NT2/D1 (cell line): ENCODE measurements at regions not wholly inside any gene's neighbourhood (a gene's known extent, or its start where the extent isn't known, plus 50 kb on each side); places are given as distances from the start of the nearest gene placed in this dataset.

Source experiments
- DNase-seq: peaks from one replicate; pipeline ENCODE4 v3.0.0-alpha.2; 2011; ENCODE audit warnings: low read depth, low spot score
- H3K27me3 ChIP-seq: 2 replicates; pipeline ENCODE4 v1.6.0; 2011; ENCODE audit warnings: mild to moderate bottlenecking; ENCODE audit not compliant: insufficient read length, insufficient read depth
- H3K36me3 ChIP-seq: 2 replicates; pipeline ENCODE4 v1.6.1; 2011; ENCODE audit warnings: mild to moderate bottlenecking, low read length, mixed read lengths; ENCODE audit not compliant: insufficient read depth, insufficient read length
- H3K4me1 ChIP-seq: 2 replicates; pipeline ENCODE4 v1.5.1; 2011; ENCODE audit not compliant: insufficient read depth, insufficient read length
- H3K4me3 ChIP-seq: 2 replicates; pipeline ENCODE4 v1.5.1; 2011; ENCODE audit warnings: low read depth; ENCODE audit not compliant: insufficient read length
- H3K9ac ChIP-seq: 2 replicates; pipeline ENCODE4 v1.6.0; 2011; ENCODE audit warnings: low read depth; ENCODE audit not compliant: insufficient read length
- H3K9me3 ChIP-seq: 2 replicates; pipeline ENCODE4 v1.5.1; 2011; ENCODE audit warnings: mild to moderate bottlenecking, low read length; ENCODE audit not compliant: insufficient read depth
- SUZ12 ChIP-seq: IDR thresholded peaks from 2 replicates; pipeline ENCODE4 v1.6.1; 2011; ENCODE audit not compliant: insufficient read length, insufficient read depth; ENCODE audit errors: extremely low read depth
- YY1 ChIP-seq: IDR thresholded peaks from 2 replicates; pipeline ENCODE4 v1.6.1; 2011; ENCODE audit not compliant: insufficient read length, insufficient read depth
- ZNF274 ChIP-seq: IDR thresholded peaks from 2 replicates; pipeline ENCODE4 v1.6.1; 2011; ENCODE audit warnings: mild to moderate bottlenecking, low read depth, low read length

DNA sequence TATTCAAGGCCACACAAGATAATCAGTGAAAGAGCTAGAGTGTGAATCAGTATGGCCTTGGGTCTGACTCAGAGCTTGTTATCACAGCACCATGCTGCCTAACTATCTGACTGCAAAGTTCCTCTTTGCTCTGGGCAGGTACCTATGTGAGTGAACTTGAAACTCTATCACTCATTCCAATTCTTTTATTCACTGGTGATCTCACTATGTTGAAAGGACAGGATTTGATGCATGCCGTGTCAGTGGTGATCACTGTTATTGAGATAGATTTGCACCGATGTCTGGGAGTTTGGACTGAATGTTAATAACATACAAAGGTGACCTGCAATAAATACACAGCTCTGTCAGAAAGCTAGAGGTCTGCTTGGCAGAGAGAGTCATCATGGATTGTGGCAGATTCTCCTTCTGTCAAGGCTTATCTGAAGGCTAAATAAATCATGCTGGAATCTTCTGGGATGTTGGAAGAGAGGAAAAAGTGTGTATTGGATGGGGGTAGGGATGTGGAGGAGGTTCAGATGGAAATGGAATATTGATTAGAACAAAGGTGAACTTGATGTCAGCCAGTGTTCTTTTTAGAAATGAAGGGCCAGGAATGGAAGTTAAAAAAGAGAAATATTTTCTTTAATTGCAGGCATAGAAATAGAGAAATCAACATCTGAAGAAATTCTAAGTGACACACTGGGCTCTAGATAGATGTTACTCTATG, 91.8 kb upstream of the TNC start:
- TF ChIP-seq ZNF274 (no peak), YY1 (no peak), SUZ12 (no peak)
- Histone ChIP-seq H3K36me3 (no peaks in the 10 kb centered on the region), H3K4me3 (no peak overlapping the region), H3K4me1 (no peaks in the 10 kb centered on the region), H3K9me3 (no peaks in the 10 kb centered on the region), H3K9ac (no peak overlapping the region), H3K27me3 (no peaks in the 10 kb centered on the region)
- DNase-seq: no peak

DNA sequence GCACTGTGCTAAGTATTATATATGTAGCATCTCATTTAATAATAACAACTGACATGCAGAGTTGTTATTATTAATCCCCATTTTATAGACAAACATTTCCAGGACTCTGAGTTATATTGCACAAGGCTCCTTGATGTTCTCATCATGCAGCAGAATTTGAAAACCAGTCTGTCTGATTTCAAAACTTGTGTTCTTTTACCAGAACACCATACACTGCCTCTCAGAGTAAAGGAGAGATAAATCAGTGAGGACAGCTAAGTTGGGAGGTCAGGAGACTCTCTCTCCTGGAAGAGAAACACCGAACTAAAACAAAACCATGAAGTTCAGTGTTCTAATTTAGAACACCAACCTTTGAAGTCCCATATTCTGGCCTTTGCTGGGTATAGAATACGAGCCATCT, 92.7 kb upstream of the TNC start:
- Histone ChIP-seq H3K9me3 (no peaks in the 10 kb centered on the region), H3K4me3 (no peak overlapping the region), H3K4me1 (no peaks in the 10 kb centered on the region), H3K9ac (no peak overlapping the region), H3K36me3 (no peaks in the 10 kb centered on the region), H3K27me3 (no peaks in the 10 kb centered on the region)
- no peak for DNase-seq
- TF ChIP-seq ZNF274: no peak
- TF ChIP-seq SUZ12: no peak
- TF ChIP-seq YY1: no peak

DNA sequence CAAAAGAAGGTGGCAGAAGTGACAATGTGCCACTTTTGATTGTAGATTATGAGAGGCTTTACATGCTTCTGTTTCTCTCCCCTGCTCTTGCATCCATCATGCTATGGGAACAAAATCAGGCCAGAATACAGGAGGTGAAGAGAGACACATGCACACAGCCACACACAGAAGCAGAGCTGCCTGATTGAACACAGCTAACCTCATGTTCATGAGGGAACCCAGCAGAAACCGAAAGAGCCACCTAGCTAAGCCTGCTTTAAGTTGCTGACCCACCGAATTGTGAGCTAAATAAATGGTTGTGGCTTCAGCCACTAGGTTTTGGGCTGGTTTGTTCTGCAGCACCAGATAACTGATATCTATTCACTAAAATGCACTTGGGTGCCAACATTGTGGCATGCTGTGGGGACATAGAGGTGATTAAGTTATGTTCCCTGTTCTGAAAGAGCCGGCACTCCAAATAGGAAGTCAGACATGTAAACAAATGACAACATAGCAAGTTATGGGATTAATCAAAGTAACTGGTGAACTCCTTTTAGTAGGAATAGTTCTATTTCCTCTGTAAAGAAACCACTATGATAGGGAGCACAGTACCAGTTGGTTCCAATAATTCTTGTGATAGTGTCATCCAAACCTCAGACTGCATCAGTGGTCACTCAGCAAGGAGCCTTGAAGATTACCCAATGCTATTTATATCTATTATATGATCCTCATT, 93.6 kb upstream of the TNC start:
- Histone ChIP-seq H3K36me3 (no peaks in the 10 kb centered on the region), H3K9ac (no peak overlapping the region), H3K4me3 (no peak overlapping the region), H3K27me3 (no peaks in the 10 kb centered on the region), H3K9me3 (no peaks in the 10 kb centered on the region), H3K4me1 (no peaks in the 10 kb centered on the region)
- TF ChIP-seq SUZ12: no peak
- no peak for TF ChIP-seq ZNF274
- no peak for TF ChIP-seq YY1
- no peak for DNase-seq

DNA sequence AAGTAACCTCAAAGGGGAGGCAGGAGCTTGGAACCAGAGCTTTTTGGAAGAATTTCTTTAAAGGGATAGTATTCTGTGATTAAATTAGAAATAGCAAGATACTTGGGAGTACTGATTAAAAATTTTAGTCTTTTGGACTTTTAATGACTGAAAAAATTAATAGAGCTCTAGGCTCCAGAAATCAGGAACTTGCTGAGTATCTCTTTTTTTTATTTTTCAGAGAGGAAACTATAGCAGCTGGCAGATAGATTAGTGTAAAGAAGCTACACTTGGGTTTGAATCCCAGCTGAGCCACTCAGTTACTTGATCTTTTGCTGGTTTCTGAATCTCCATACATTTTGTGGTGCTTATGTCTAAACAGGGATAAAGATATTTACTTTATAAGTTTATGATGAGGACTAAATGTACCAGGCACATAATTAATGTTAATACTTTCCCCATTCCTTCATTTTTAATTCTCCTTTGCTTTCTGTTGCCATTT, 94.2 kb upstream of the TNC start:
- Histone ChIP-seq H3K4me1 (no peaks in the 10 kb centered on the region), H3K9me3 (no peaks in the 10 kb centered on the region), H3K4me3 (no peak overlapping the region), H3K36me3 (no peaks in the 10 kb centered on the region), H3K27me3 (no peaks in the 10 kb centered on the region), H3K9ac (no peak overlapping the region)
- DNase-seq: no peak
- TF ChIP-seq SUZ12 (no peak), ZNF274 (no peak), YY1 (no peak)

DNA sequence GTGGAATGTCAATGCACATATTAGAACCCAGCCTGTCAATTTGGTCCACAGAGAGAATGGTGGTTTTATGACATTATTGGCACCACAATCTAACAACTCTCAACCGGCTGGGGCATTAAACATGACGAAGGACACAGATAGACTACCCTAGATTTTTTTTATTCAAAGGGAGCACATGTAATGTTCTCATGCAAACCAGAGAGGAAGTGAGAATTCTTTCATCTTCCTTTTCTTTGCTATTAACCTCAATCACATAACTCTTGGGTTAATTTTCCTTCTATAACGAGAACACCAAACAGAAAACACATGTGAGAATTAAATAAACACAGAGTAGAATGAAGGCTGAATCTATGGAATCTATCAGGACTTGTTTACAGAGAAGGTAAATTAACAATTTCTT, 94.9 kb upstream of the TNC start:
- DNase-seq: no peak
- Histone ChIP-seq H3K27me3 (no peaks in the 10 kb centered on the region), H3K9ac (no peak overlapping the region), H3K4me3 (no peak overlapping the region), H3K9me3 (no peaks in the 10 kb centered on the region), H3K36me3 (no peaks in the 10 kb centered on the region), H3K4me1 (no peaks in the 10 kb centered on the region)
- TF ChIP-seq SUZ12: no peak
- no peak for TF ChIP-seq YY1
- TF ChIP-seq ZNF274: no peak

DNA sequence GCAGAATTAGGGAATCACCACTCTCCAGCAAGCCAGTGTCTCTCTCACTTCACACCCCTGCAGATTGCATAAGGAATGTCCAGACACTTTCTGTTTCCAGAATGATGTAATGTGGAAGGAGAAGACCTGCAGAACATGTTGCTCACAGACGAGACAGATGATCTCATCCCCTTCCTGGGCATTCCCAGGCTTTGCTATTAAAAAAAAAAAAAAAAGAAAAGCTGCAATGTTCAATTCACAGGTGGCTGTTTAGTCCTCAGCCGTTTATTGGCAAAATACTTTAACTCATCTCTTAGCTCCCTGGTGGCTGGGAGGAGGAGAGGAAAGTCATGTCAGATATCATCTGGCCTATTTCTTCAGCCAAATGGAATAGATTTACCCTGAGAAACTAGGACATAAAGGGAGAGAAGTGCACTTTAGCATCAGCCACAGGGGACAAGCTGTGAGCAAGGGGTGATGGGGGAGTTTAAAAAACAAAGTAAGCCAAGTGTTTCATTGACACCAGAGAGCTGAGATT, 95.9 kb upstream of the TNC start:
- H3K9me3 ChIP-seq: no peaks in the 10 kb centered on the region
- TF ChIP-seq SUZ12: no peak
- TF ChIP-seq YY1: no peak
- TF ChIP-seq ZNF274: no peak
- DNase-seq: no peak

DNA sequence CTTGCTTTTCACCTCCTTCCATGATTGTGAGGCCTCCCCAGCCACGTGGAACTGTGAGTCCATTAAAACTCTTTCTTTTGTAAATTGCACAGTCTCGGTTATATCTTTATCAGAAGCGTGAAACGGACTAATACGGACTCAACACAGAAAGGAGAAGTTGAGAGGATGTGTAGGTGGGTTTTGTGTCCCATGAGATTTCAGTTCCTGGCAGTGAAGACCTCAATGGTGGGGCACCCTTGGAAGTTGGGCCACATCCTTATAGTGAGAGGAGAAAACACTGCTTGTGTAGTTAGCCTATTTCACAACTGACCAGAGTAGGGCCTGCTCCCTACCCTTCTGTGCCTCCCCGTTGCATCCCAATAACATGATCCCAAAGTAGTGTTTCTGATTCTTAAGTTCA, 98.9 kb upstream of the TNC start:
- TF ChIP-seq SUZ12 (no peak), ZNF274 (no peak), YY1 (no peak)
- H3K4me1 ChIP-seq: no peaks in the 10 kb centered on the region

More for the DNA sequence above, 95.9 kb upstream of the TNC start:
- H3K36me3 ChIP-seq: no peaks in the 10 kb centered on the region
- no peaks in the 10 kb centered on the region for H3K27me3 ChIP-seq
- no peak overlapping the region for H3K4me3 ChIP-seq
- no peak overlapping the region for H3K9ac ChIP-seq
- no peaks in the 10 kb centered on the region for H3K4me1 ChIP-seq

More for the DNA sequence above, 98.9 kb upstream of the TNC start:
- no peaks in the 10 kb centered on the region for H3K9me3 ChIP-seq
- H3K36me3 ChIP-seq: no peaks in the 10 kb centered on the region
- H3K9ac ChIP-seq: no peak overlapping the region
- no peaks in the 10 kb centered on the region for H3K27me3 ChIP-seq
- no peak for DNase-seq
- no peak overlapping the region for H3K4me3 ChIP-seq
